ENCODE measurements at regions not wholly inside any gene's neighbourhood (a gene's known extent, or its start where the extent isn't known, plus 50 kb on each side); places are given as distances from the start of the nearest gene placed in this dataset.

- H3K4me3 ChIP-seq (IDR thresholded peaks at IDR 0.05; ENCODE audit: insufficient read depth, low read depth, low read length): no peak overlapping the region
- no peaks in the 10 kb centered on the region for H3K4me1 ChIP-seq (ENCODE audit: low read depth, poor library complexity, severe bottlenecking)
- no peak overlapping the region for H3K27ac ChIP-seq
- H3K79me2 ChIP-seq (ENCODE audit: insufficient read depth, low read depth): no peaks in the 10 kb centered on the region
- no peaks in the 10 kb centered on the region for H4K20me1 ChIP-seq (ENCODE audit: insufficient read depth)
- no peak overlapping the region for H3K9ac ChIP-seq
- no peak overlapping the region for H3K4me2 ChIP-seq
- no peak overlapping the region for H2AFZ ChIP-seq (ENCODE audit: low read depth)
- no peaks in the 10 kb centered on the region for H3K27me3 ChIP-seq (ENCODE audit: insufficient read depth, low read depth)
- TF ChIP-seq CTCF (conservative IDR thresholded peaks at IDR 0.05; ENCODE audit: low read depth, low read length): no peak
- H3K36me3 ChIP-seq (ENCODE audit: insufficient read depth): no peaks in the 10 kb centered on the region
Measured at GRCh38 chr1:228997721-228998144, 262.5 kb downstream of the RHOU start.

GRCh38 chr1:228998179-228998578 lies 262.9 kb downstream of the RHOU start:
- no peaks in the 10 kb centered on the region for H4K20me1 ChIP-seq (ENCODE audit: insufficient read depth)
- no peak overlapping the region for H3K9ac ChIP-seq
- H3K4me2 ChIP-seq: no peak overlapping the region
- TF ChIP-seq CTCF (conservative IDR thresholded peaks at IDR 0.05; ENCODE audit: low read depth, low read length): no peak
- no peaks in the 10 kb centered on the region for H3K27me3 ChIP-seq (ENCODE audit: insufficient read depth, low read depth)
- no peak overlapping the region for H3K27ac ChIP-seq
- H3K4me3 ChIP-seq (IDR thresholded peaks at IDR 0.05; ENCODE audit: insufficient read depth, low read depth, low read length): no peak overlapping the region
- H3K36me3 ChIP-seq (ENCODE audit: insufficient read depth): no peaks in the 10 kb centered on the region
- H3K79me2 ChIP-seq (ENCODE audit: insufficient read depth, low read depth): no peaks in the 10 kb centered on the region
- no peaks in the 10 kb centered on the region for H3K4me1 ChIP-seq (ENCODE audit: low read depth, poor library complexity, severe bottlenecking)
- no peak overlapping the region for H2AFZ ChIP-seq (ENCODE audit: low read depth)

- H3K4me2 ChIP-seq: no peak overlapping the region
- TF ChIP-seq CTCF (conservative IDR thresholded peaks at IDR 0.05; ENCODE audit: low read depth, low read length): no peak
- H3K4me3 ChIP-seq (IDR thresholded peaks at IDR 0.05; ENCODE audit: insufficient read depth, low read depth, low read length): no peak overlapping the region
- H3K27me3 ChIP-seq (ENCODE audit: insufficient read depth, low read depth): no peaks in the 10 kb centered on the region
- no peak overlapping the region for H3K27ac ChIP-seq
- no peaks in the 10 kb centered on the region for H4K20me1 ChIP-seq (ENCODE audit: insufficient read depth)
- no peak overlapping the region for H2AFZ ChIP-seq (ENCODE audit: low read depth)
- no peaks in the 10 kb centered on the region for H3K36me3 ChIP-seq (ENCODE audit: insufficient read depth)
- H3K9ac ChIP-seq: no peak overlapping the region
- H3K4me1 ChIP-seq (ENCODE audit: low read depth, poor library complexity, severe bottlenecking): no peaks in the 10 kb centered on the region
- no peaks in the 10 kb centered on the region for H3K79me2 ChIP-seq (ENCODE audit: insufficient read depth, low read depth)
Measured at GRCh38 chr1:228999446-229000170, 264.3 kb downstream of the RHOU start.

GRCh38 chr1:229000187-229000586 lies 264.9 kb downstream of the RHOU start:
- Histone ChIP-seq H3K27me3 (ENCODE audit: insufficient read depth, low read depth) (no peaks in the 10 kb centered on the region), H3K27ac (no peak overlapping the region), H2AFZ (ENCODE audit: low read depth) (no peak overlapping the region), H3K79me2 (ENCODE audit: insufficient read depth, low read depth) (no peaks in the 10 kb centered on the region), H3K4me3 (IDR thresholded peaks at IDR 0.05; ENCODE audit: insufficient read depth, low read depth, low read length) (no peak overlapping the region), H3K4me2 (no peak overlapping the region), H3K4me1 (ENCODE audit: low read depth, poor library complexity, severe bottlenecking) (no peaks in the 10 kb centered on the region), H3K9ac (no peak overlapping the region), H3K36me3 (ENCODE audit: insufficient read depth) (no peaks in the 10 kb centered on the region), H4K20me1 (ENCODE audit: insufficient read depth) (no peaks in the 10 kb centered on the region)
- TF ChIP-seq CTCF (conservative IDR thresholded peaks at IDR 0.05; ENCODE audit: low read depth, low read length): no peak
